GM23338 (cell line): ENCODE measurements at regions not wholly inside any gene's neighbourhood (a gene's known extent, or its start where the extent isn't known, plus 50 kb on each side); places are given as distances from the start of the nearest gene placed in this dataset.

Source experiments
- ATAC-seq: fragments of 200-7000 bp; cut with Tn5 transposase; 3 replicates; pipeline ENCODE4 v1.9.1; 2020
- DNase-seq: peaks from one replicate; pipeline ENCODE4 v3.0.0-alpha.2; 2015; ENCODE audit warnings: low spot score
- H2AFZ ChIP-seq: fragments of 200-600 bp; sonication (generic); 2 replicates; pipeline ENCODE4 v1.8.0; 2016; ENCODE audit warnings: antibody characterized with exemption, mild to moderate bottlenecking, moderate library complexity
- H3F3A ChIP-seq: fragments of 200-600 bp; sonication (generic); replicated peaks from 2 replicates; pipeline ENCODE4 v1.8.0; 2017; ENCODE audit warnings: antibody characterized with exemption, mixed run types, low read depth
- H3K27ac ChIP-seq: fragments of 200-600 bp; sonication (generic); 2 replicates; pipeline ENCODE4 v1.6.1; 2016; ENCODE audit warnings: low read depth
- H3K27me3 ChIP-seq: fragments of 200-600 bp; sonication (generic); 2 replicates; pipeline ENCODE4 v1.8.0; 2016; ENCODE audit warnings: mild to moderate bottlenecking, mixed run types, moderate library complexity; ENCODE audit not compliant: insufficient read depth
- H3K36me3 ChIP-seq: fragments of 200-600 bp; sonication (generic); 2 replicates; pipeline ENCODE4 v1.8.0; 2016; ENCODE audit warnings: mild to moderate bottlenecking; ENCODE audit not compliant: insufficient read depth
- H3K4me1 ChIP-seq: fragments of 200-600 bp; sonication (generic); 2 replicates; pipeline ENCODE4 v1.8.0; 2016; ENCODE audit warnings: mild to moderate bottlenecking, moderate library complexity; ENCODE audit not compliant: insufficient read depth
- H3K4me2 ChIP-seq: fragments of 200-600 bp; sonication (generic); 2 replicates; pipeline ENCODE4 v1.7.1; 2017; ENCODE audit warnings: mixed run types
- H3K4me3 ChIP-seq: fragments of 200-600 bp; sonication (generic); 2 replicates; pipeline ENCODE4 v1.6.1; 2016; ENCODE audit warnings: mixed run types
- H3K79me2 ChIP-seq: fragments of 200-600 bp; sonication (generic); replicated peaks from 2 replicates; pipeline ENCODE4 v1.8.0; 2017; ENCODE audit warnings: mild to moderate bottlenecking; ENCODE audit not compliant: insufficient read depth
- H3K9me2 ChIP-seq: fragments of 200-600 bp; sonication (generic); 2 replicates; pipeline ENCODE4 v1.8.0; 2017; ENCODE audit not compliant: insufficient read depth
- H4K20me1 ChIP-seq: fragments of 200-600 bp; sonication (generic); replicated peaks from 2 replicates; pipeline ENCODE4 v1.8.0; 2017; ENCODE audit warnings: mild to moderate bottlenecking; ENCODE audit not compliant: insufficient read depth
- H3K27ac Mint-ChIP-seq: 2 replicates; pipeline ENCODE4 v1.8.0; 2020; ENCODE audit warnings: inconsistent platforms, mild to moderate bottlenecking, moderate library complexity, mixed read lengths
- H3K27me3 Mint-ChIP-seq: 3 replicates; pipeline ENCODE4 v1.8.0; 2022; ENCODE audit warnings: low read depth, mild to moderate bottlenecking, moderate library complexity, mixed read lengths, inconsistent platforms; ENCODE audit not compliant: insufficient read depth, poor library complexity
- H3K36me3 Mint-ChIP-seq: 3 replicates; pipeline ENCODE4 v1.8.0; 2021; ENCODE audit warnings: low read depth, mild to moderate bottlenecking, inconsistent platforms, moderate library complexity, mixed read lengths
- H3K4me1 Mint-ChIP-seq: 3 replicates; pipeline ENCODE4 v1.8.0; 2020; ENCODE audit warnings: mild to moderate bottlenecking, inconsistent platforms, mixed read lengths
- H3K4me3 Mint-ChIP-seq: 3 replicates; pipeline ENCODE4 v1.8.0; 2021; ENCODE audit warnings: moderate library complexity, mild to moderate bottlenecking, inconsistent platforms, mixed read lengths
- H3K9me3 Mint-ChIP-seq: 3 replicates; pipeline ENCODE4 v1.8.0; 2020; ENCODE audit warnings: moderate library complexity, mild to moderate bottlenecking, inconsistent platforms, mixed read lengths
- CREB1 ChIP-seq: fragments of 250-450 bp; sonication (Bioruptor Pico); IDR thresholded peaks from 2 replicates; pipeline ENCODE4 v1.5.0; 2020; ENCODE audit warnings: low read depth, mild to moderate bottlenecking, moderate library complexity
- CTCF ChIP-seq, 2 experiments: fragments of 200-600 bp in 1 of 2; sonication (generic) in 1 of 2; conservative IDR thresholded peaks; 2 replicates each; pipeline versions ENCODE4 v1.5.1 to v1.6.1; 2016 to 2017; ENCODE audit warnings: antibody characterized with exemption in 2 of 2, low read depth in 2 of 2, mild to moderate bottlenecking in 2 of 2, moderate library complexity in 1 of 2
- ETS1 ChIP-seq: IDR thresholded peaks from 2 replicates; pipeline ENCODE4 v1.6.1; 2016; ENCODE audit warnings: antibody characterized with exemption
- EZH2 ChIP-seq: fragments of 200-600 bp; sonication (generic); IDR thresholded peaks from one replicate; pipeline ENCODE4 v1.8.0; 2017; ENCODE audit warnings: antibody characterized with exemption, mild to moderate bottlenecking, low read depth; ENCODE audit not compliant: unreplicated experiment
- EZH2phosphoT487 ChIP-seq: fragments of 200-600 bp; sonication (generic); IDR thresholded peaks from one replicate; pipeline ENCODE4 v1.8.1; 2018; ENCODE audit warnings: antibody characterized with exemption; ENCODE audit not compliant: unreplicated experiment
- JUNB ChIP-seq: IDR thresholded peaks from one replicate; pipeline ENCODE4 v1.6.1; 2016; ENCODE audit warnings: antibody characterized with exemption; ENCODE audit not compliant: unreplicated experiment
- NANOG ChIP-seq: IDR thresholded peaks from 2 replicates; pipeline ENCODE4 v1.6.1; 2016; ENCODE audit warnings: antibody characterized with exemption, borderline replicate concordance
- POLR2AphosphoS5 ChIP-seq: IDR thresholded peaks from 2 replicates; pipeline ENCODE4 v1.6.1; 2016; ENCODE audit warnings: antibody characterized with exemption, low read depth
- REST ChIP-seq: IDR thresholded peaks from one replicate; pipeline ENCODE4 v1.6.1; 2018; ENCODE audit warnings: antibody characterized with exemption; ENCODE audit not compliant: unreplicated experiment
- STAT1 ChIP-seq: IDR thresholded peaks from one replicate; pipeline ENCODE4 v1.6.1; 2016; ENCODE audit warnings: antibody characterized with exemption; ENCODE audit not compliant: unreplicated experiment
- ZNF114 ChIP-seq: fragments of 250-450 bp; sonication (Bioruptor Pico); IDR thresholded peaks from 2 replicates; pipeline ENCODE4 v1.5.0; 2020; ENCODE audit warnings: mild to moderate bottlenecking, moderate library complexity
- ZNF331 ChIP-seq: fragments of 250-450 bp; sonication (Bioruptor Pico); IDR thresholded peaks from 2 replicates; pipeline ENCODE4 v1.5.0; 2020; ENCODE audit warnings: low read depth, mild to moderate bottlenecking, moderate library complexity
- ZNF462 ChIP-seq: fragments of 250-450 bp; sonication (Bioruptor Pico); IDR thresholded peaks from 2 replicates; pipeline ENCODE4 v1.5.0; 2020; ENCODE audit warnings: mild to moderate bottlenecking, moderate library complexity

- H3K4me3 Mint-ChIP-seq, result no peak overlapping the region
- Histone ChIP-seq H3K4me2 (no peak overlapping the region), H3F3A (no peaks in the 10 kb centered on the region), H4K20me1 (no peaks in the 10 kb centered on the region), H2AFZ (no peak overlapping the region), H3K36me3 (no peaks in the 10 kb centered on the region), H3K27me3 (no peaks in the 10 kb centered on the region), H3K27ac (no peak overlapping the region), H3K4me3 (no peak overlapping the region), H3K79me2 (no peaks in the 10 kb centered on the region), H3K9me2 (peaks cover 3% of the 10 kb centered on the region; the same call in 1 of the 2 replicates), H3K4me1 (peaks cover 4% of the 10 kb centered on the region)
- H3K27ac Mint-ChIP-seq, result no peak overlapping the region
- H3K4me1 Mint-ChIP-seq, result peaks cover 7% of the 10 kb centered on the region
- peaks cover 10% of the 10 kb centered on the region for H3K27me3 Mint-ChIP-seq
- DNase-seq (no peak), ATAC-seq (no peak)
- TF ChIP-seq ETS1, result no peak
- TF ChIP-seq EZH2phosphoT487, result no peak
- no peak for TF ChIP-seq ZNF114
- no peak for TF ChIP-seq ZNF331 (CRISPR knock-in tag)
- TF ChIP-seq NANOG, result no peak
- no peak for TF ChIP-seq CREB1
- TF ChIP-seq STAT1, result no peak
- no peak for TF ChIP-seq EZH2
- no peak for TF ChIP-seq POLR2AphosphoS5
- no peak for TF ChIP-seq REST
- no peak for TF ChIP-seq ZNF462 (CRISPR knock-in tag)
- TF ChIP-seq CTCF (conservative IDR thresholded peaks at IDR 0.05; ENCODE audit: low read depth in 2 of 2), result no peak
- no peak for TF ChIP-seq JUNB
- peaks cover 12% of the 10 kb centered on the region; the same call in 2 of the 3 replicates for H3K9me3 Mint-ChIP-seq
- no peaks in the 10 kb centered on the region for H3K36me3 Mint-ChIP-seq
Measured at GRCh38 chr5:174295702-174296436, 250.4 kb downstream of the NSG2 start.
